IMR-90 (cell line): ENCODE measurements at regions not wholly inside any gene's neighbourhood (a gene's known extent, or its start where the extent isn't known, plus 50 kb on each side); places are given as distances from the start of the nearest gene placed in this dataset.

ENCODE experiments used
- ATAC-seq: fragments of 200-7000 bp; cut with Tn5 transposase; 2 replicates; pipeline ENCODE4 v1.9.1; 2020; ENCODE audit warnings: low read depth, mild to moderate bottlenecking, moderate library complexity
- BruUV-seq: library from RNA; stranded (reverse); fragments of 400-500 nt; replicated peaks from 2 replicates; lab custom pipeline; 2021; lab: Mats Ljungman, UMichigan
- CTCF ChIA-PET: fragments of 300-600 bp; formaldehyde crosslinking; extraction: SDS; loops from one replicate; lab custom pipeline; 2021; ENCODE audit warnings: antibody characterized with exemption; lab: Yijun Ruan, JAX
- POLR2A ChIA-PET: fragments of 300-600 bp; sonication (Branson Sonifier 250); formaldehyde crosslinking; loops from one replicate; lab custom pipeline; 2022; ENCODE audit warnings: antibody characterized with exemption; ENCODE audit not compliant: unreplicated experiment; lab: Charles Lee
- DNase-seq: peaks from one replicate; pipeline ENCODE4 v3.0.0; 2013
- H2AFZ ChIP-seq: replicated peaks from 2 replicates; pipeline ENCODE3; 2013; ENCODE audit warnings: low read length, mild to moderate bottlenecking; ENCODE audit not compliant: poor library complexity
- H2AK5ac ChIP-seq: 2 replicates; pipeline ENCODE4 v1.6.1; 2013; ENCODE audit warnings: low read depth, low read length, inconsistent platforms
- H2AK9ac ChIP-seq: replicated peaks from 2 replicates; pipeline ENCODE3; 2013; ENCODE audit warnings: mild to moderate bottlenecking, low read depth, low read length, moderate library complexity; ENCODE audit not compliant: poor library complexity
- H2BK120ac ChIP-seq: 2 replicates; pipeline ENCODE4 v1.6.1; 2013; ENCODE audit warnings: low read depth, low read length, inconsistent platforms
- H2BK15ac ChIP-seq: 3 replicates; pipeline ENCODE4 v1.6.1; 2013; ENCODE audit warnings: low read depth, low read length, inconsistent platforms
- H2BK20ac ChIP-seq: 2 replicates; pipeline ENCODE4 v1.6.1; 2013; ENCODE audit warnings: low read depth, mild to moderate bottlenecking, inconsistent platforms, low read length, moderate library complexity
- H2BK5ac ChIP-seq: 2 replicates; pipeline ENCODE4 v1.6.1; 2013; ENCODE audit warnings: mild to moderate bottlenecking, low read depth, low read length, inconsistent platforms; ENCODE audit not compliant: poor library complexity, severe bottlenecking
- H3K14ac ChIP-seq: replicated peaks from 2 replicates; pipeline ENCODE4 v1.6.1; 2013; ENCODE audit warnings: low read depth, low read length, inconsistent platforms
- H3K18ac ChIP-seq: 2 replicates; pipeline ENCODE4 v1.6.1; 2013; ENCODE audit warnings: low read depth, low read length, control low read depth
- H3K23ac ChIP-seq: 2 replicates; pipeline ENCODE4 v1.6.1; 2013; ENCODE audit warnings: low read depth, low read length, inconsistent platforms
- H3K27ac ChIP-seq: 2 replicates; pipeline ENCODE4 v1.5.1; 2013; ENCODE audit warnings: mild to moderate bottlenecking, control low read depth, low read length; ENCODE audit not compliant: insufficient read depth
- H3K27me3 ChIP-seq: 2 replicates; pipeline ENCODE4 v1.6.1; 2013; ENCODE audit warnings: low read length; ENCODE audit not compliant: control insufficient read depth, insufficient read depth
- H3K36me3 ChIP-seq: 2 replicates; pipeline ENCODE4 v1.6.1; 2013; ENCODE audit warnings: low read length, mixed read lengths; ENCODE audit not compliant: control insufficient read depth, insufficient read depth
- H3K4ac ChIP-seq: 2 replicates; pipeline ENCODE4 v1.6.1; 2013; ENCODE audit warnings: low read depth, low read length, inconsistent platforms
- H3K4me1 ChIP-seq: 2 replicates; pipeline ENCODE4 v1.6.1; 2013; ENCODE audit warnings: low read length, mixed read lengths; ENCODE audit not compliant: control insufficient read depth, insufficient read depth
- H3K4me2 ChIP-seq: 2 replicates; pipeline ENCODE4 v1.6.1; 2013; ENCODE audit warnings: low read depth, mild to moderate bottlenecking, control low read depth, low read length, moderate library complexity
- H3K4me3 ChIP-seq: 2 replicates; pipeline ENCODE4 v1.5.1; 2013; ENCODE audit warnings: low read depth, mild to moderate bottlenecking, control low read depth, low read length, moderate library complexity; ENCODE audit not compliant: insufficient read depth
- H3K56ac ChIP-seq: 2 replicates; pipeline ENCODE4 v1.6.1; 2013; ENCODE audit warnings: low read length, inconsistent platforms; ENCODE audit not compliant: insufficient read depth; ENCODE audit errors: extremely low read depth
- H3K79me1 ChIP-seq, 2 experiments: 2 replicates each; pipeline ENCODE4 v1.6.1; 2013; ENCODE audit warnings: low read length in 2 of 2, inconsistent platforms in 1 of 2, low read depth in 1 of 2
- H3K9ac ChIP-seq: 2 replicates; pipeline ENCODE4 v1.6.1; 2013; ENCODE audit warnings: low read depth, low read length, control low read depth
- H3K9me1 ChIP-seq: 2 replicates; pipeline ENCODE4 v1.6.1; 2013; ENCODE audit warnings: low read length, inconsistent platforms; ENCODE audit not compliant: insufficient read depth
- H3K9me3 ChIP-seq: 2 replicates; pipeline ENCODE4 v1.6.1; 2013; ENCODE audit warnings: low read length; ENCODE audit not compliant: control insufficient read depth, insufficient read depth
- H4K20me1 ChIP-seq: 2 replicates; pipeline ENCODE4 v1.6.1; 2013; ENCODE audit warnings: low read length, inconsistent platforms; ENCODE audit not compliant: insufficient read depth
- H4K5ac ChIP-seq: 2 replicates; pipeline ENCODE4 v1.6.1; 2013; ENCODE audit warnings: mild to moderate bottlenecking, low read depth, low read length, control low read depth
- H4K8ac ChIP-seq, 2 experiments: 2 replicates each; pipeline ENCODE4 v1.6.1; 2013; ENCODE audit warnings: low read depth in 2 of 2, low read length in 2 of 2, control low read depth in 1 of 2, inconsistent platforms in 1 of 2
- H4K91ac ChIP-seq: 2 replicates; pipeline ENCODE4 v1.6.1; 2013; ENCODE audit warnings: low read depth, low read length, inconsistent platforms; ENCODE audit not compliant: insufficient read depth
- BHLHE40 ChIP-seq: fragments of 150-350 bp; IDR thresholded peaks from 2 replicates; pipeline ENCODE4 v1.6.1; 2016; ENCODE audit warnings: mild to moderate bottlenecking, low read depth, low read length
- CEBPB ChIP-seq: IDR thresholded peaks from 2 replicates; pipeline ENCODE4 v1.6.1; 2012; ENCODE audit warnings: low read depth, low read length, improper control_type of control experiment
- CHD1 ChIP-seq: IDR thresholded peaks from 2 replicates; pipeline ENCODE4 v1.6.1; 2012; ENCODE audit warnings: low read depth, low read length, improper control_type of control experiment
- ELK1 ChIP-seq: fragments of 150-350 bp; IDR thresholded peaks from 2 replicates; pipeline ENCODE4 v1.6.1; 2016; ENCODE audit warnings: low read depth, mild to moderate bottlenecking, low read length, moderate library complexity, borderline replicate concordance
- FOS ChIP-seq: fragments of 150-350 bp; IDR thresholded peaks from 2 replicates; pipeline ENCODE4 v1.6.1; 2016; ENCODE audit warnings: low read depth, low read length
- MAFK ChIP-seq: IDR thresholded peaks from 2 replicates; pipeline ENCODE4 v1.6.1; 2012; ENCODE audit warnings: low read depth, low read length, improper control_type of control experiment
- MAZ ChIP-seq: IDR thresholded peaks from 2 replicates; pipeline ENCODE4 v1.6.1; 2012; ENCODE audit warnings: low read depth, mild to moderate bottlenecking, low read length, improper control_type of control experiment, moderate library complexity, borderline replicate concordance
- MXI1 ChIP-seq: IDR thresholded peaks from 2 replicates; pipeline ENCODE4 v1.6.1; 2012; ENCODE audit warnings: low read depth, mild to moderate bottlenecking, low read length, moderate library complexity, borderline replicate concordance
- NFE2L2 ChIP-seq: fragments of 150-350 bp; IDR thresholded peaks from 2 replicates; pipeline ENCODE4 v1.6.1; 2016; ENCODE audit warnings: low read depth, mild to moderate bottlenecking, low read length
- POLR2A ChIP-seq: IDR thresholded peaks from 2 replicates; pipeline ENCODE4 v1.6.1; 2012; ENCODE audit warnings: mild to moderate bottlenecking, low read depth, low read length
- RAD21 ChIP-seq: IDR thresholded peaks from 2 replicates; pipeline ENCODE4 v1.6.1; 2012; ENCODE audit warnings: low read length, improper control_type of control experiment
- RCOR1 ChIP-seq: IDR thresholded peaks from 2 replicates; pipeline ENCODE4 v1.6.1; 2012; ENCODE audit warnings: mild to moderate bottlenecking, low read length, improper control_type of control experiment; ENCODE audit not compliant: insufficient replicate concordance
- RFX5 ChIP-seq: IDR thresholded peaks from 2 replicates; pipeline ENCODE4 v1.8.0; 2012; ENCODE audit warnings: low read depth, mild to moderate bottlenecking, low read length, moderate library complexity
- SMC3 ChIP-seq: fragments of 150-350 bp; IDR thresholded peaks from 2 replicates; pipeline ENCODE4 v1.6.1; 2016; ENCODE audit warnings: low read depth, mild to moderate bottlenecking, antibody characterized with exemption, low read length, moderate library complexity
- USF2 ChIP-seq: fragments of 150-350 bp; IDR thresholded peaks from 2 replicates; pipeline ENCODE4 v1.6.1; 2017; ENCODE audit warnings: mild to moderate bottlenecking, antibody characterized with exemption, low read length, low read depth
- WGBS, 2 experiments: methylation state at CpG; one replicate each; pipeline versions ENCODE4 v1.1.5 to v1.1.7; 2013; ENCODE audit warnings: missing lambda C conversion rate in 2 of 2; ENCODE audit not compliant: insufficient read length in 1 of 2; ENCODE audit errors: extremely low coverage in 2 of 2; 5-methylcytosine and 5-hydroxymethylcytosine counted together
- dilution Hi-C: fragments of 300-500 bp; cut with HindIII; formaldehyde crosslinking; loops from one replicate; pipeline ENCODE4 v1.14.3; 2018; ENCODE audit warnings: low sequenced_read_pairs; ENCODE audit not compliant: unreplicated experiment
- in situ Hi-C: fragments of 300-500 bp; cut with MboI; formaldehyde crosslinking; loops from 3 replicates; pipeline ENCODE4 v1.14.3; 2019; ENCODE audit warnings: low sequenced_read_pairs, inconsistent platforms, mixed read lengths
- intact Hi-C: fragments of 100-400 bp; cut with micrococcal nuclease; formaldehyde crosslinking; loops from 2 replicates; pipeline ENCODE4 v1.10.0; 2022
- TF ChIP-seq, protein P1 (sequence below): conservative IDR thresholded peaks from 2 replicates; pipeline ENCODE4 v1.5.1; 2012; ENCODE audit warnings: mild to moderate bottlenecking, low read depth, low read length, improper control_type of control experiment

GRCh38 chr6:66128656-66129055 lies 421.6 kb upstream of the EYS start:
- no peak overlapping the region for H3K9ac ChIP-seq
- H2AK9ac ChIP-seq, result no peak overlapping the region
- H3K36me3 ChIP-seq, result no peaks in the 10 kb centered on the region
- no peak overlapping the region for H4K8ac ChIP-seq
- no peak overlapping the region for H3K4ac ChIP-seq
- H3K23ac ChIP-seq, result no peak overlapping the region
- H4K91ac ChIP-seq, result no peak overlapping the region
- in situ Hi-C loops, result no loop called here
- no peak overlapping the region for H3K18ac ChIP-seq
- no peak for TF ChIP-seq SMC3
- TF ChIP-seq CEBPB, result no peak
- TF ChIP-seq RAD21, result no peak
- no peak for TF ChIP-seq MAFK
- no peak for TF ChIP-seq MXI1
- TF ChIP-seq, protein P1, sequence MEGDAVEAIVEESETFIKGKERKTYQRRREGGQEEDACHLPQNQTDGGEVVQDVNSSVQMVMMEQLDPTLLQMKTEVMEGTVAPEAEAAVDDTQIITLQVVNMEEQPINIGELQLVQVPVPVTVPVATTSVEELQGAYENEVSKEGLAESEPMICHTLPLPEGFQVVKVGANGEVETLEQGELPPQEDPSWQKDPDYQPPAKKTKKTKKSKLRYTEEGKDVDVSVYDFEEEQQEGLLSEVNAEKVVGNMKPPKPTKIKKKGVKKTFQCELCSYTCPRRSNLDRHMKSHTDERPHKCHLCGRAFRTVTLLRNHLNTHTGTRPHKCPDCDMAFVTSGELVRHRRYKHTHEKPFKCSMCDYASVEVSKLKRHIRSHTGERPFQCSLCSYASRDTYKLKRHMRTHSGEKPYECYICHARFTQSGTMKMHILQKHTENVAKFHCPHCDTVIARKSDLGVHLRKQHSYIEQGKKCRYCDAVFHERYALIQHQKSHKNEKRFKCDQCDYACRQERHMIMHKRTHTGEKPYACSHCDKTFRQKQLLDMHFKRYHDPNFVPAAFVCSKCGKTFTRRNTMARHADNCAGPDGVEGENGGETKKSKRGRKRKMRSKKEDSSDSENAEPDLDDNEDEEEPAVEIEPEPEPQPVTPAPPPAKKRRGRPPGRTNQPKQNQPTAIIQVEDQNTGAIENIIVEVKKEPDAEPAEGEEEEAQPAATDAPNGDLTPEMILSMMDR, result no peak
- TF ChIP-seq CHD1, result no peak
- TF ChIP-seq RFX5, result no peak
- TF ChIP-seq POLR2A, result no peak
- no peak for TF ChIP-seq BHLHE40
- TF ChIP-seq USF2, result no peak
- TF ChIP-seq NFE2L2, result no peak
- no peak for TF ChIP-seq ELK1
- TF ChIP-seq MAZ, result no peak
- TF ChIP-seq FOS, result no peak
- no peak for TF ChIP-seq RCOR1
- peaks cover 12% of the 10 kb centered on the region for H3K9me3 ChIP-seq
- dilution Hi-C loops, result no loop called here
- H2BK120ac ChIP-seq, result no peak overlapping the region
- H3K9me1 ChIP-seq, result no peaks in the 10 kb centered on the region
- no peak overlapping the region for H3K14ac ChIP-seq
- H3K27me3 ChIP-seq, result no peaks in the 10 kb centered on the region
- no peak overlapping the region for H2BK15ac ChIP-seq
- H4K5ac ChIP-seq, result no peak overlapping the region
- no peak overlapping the region for H3K56ac ChIP-seq
- H2BK20ac ChIP-seq, result no peak overlapping the region
- BruUV-seq, result no TSS peak
- H4K20me1 ChIP-seq, result no peaks in the 10 kb centered on the region
- DNase-seq, result no peak
- no peak overlapping the region for H2BK5ac ChIP-seq
- no peak overlapping the region for H3K4me2 ChIP-seq
- no peaks in the 10 kb centered on the region for H3K4me1 ChIP-seq
- WGBS, 2 experiments, result no CpG with 5 or more reads among the region's 1 CpG
- H2AFZ ChIP-seq, result no peak overlapping the region
- no peak overlapping the region for H3K4me3 ChIP-seq
- no peak for ATAC-seq
- intact Hi-C loops, result no loop called here
- H3K79me1 ChIP-seq, result no peaks in the 10 kb centered on the region
- CTCF ChIA-PET, result no interaction called here
- no peak overlapping the region for H3K27ac ChIP-seq
- POLR2A ChIA-PET, result no interaction called here
- no peak overlapping the region for H2AK5ac ChIP-seq
